HG02852 (cell line): ENCODE measurements at regions not wholly inside any gene's neighbourhood (a gene's known extent, or its start where the extent isn't known, plus 50 kb on each side); places are given as distances from the start of the nearest gene placed in this dataset.

Experiments used
- ATAC-seq: cut with Tn5 transposase; IDR thresholded peaks from one replicate; pipeline ENCODE4 v1.9.1; 2021; ENCODE audit warnings: mild to moderate bottlenecking, moderate library complexity; ENCODE audit not compliant: unreplicated experiment

GRCh38 chr3:156620901-156621300, 53.5 kb upstream of the TIPARP start:
- ATAC-seq = no peak

GRCh38 chr3:156620260-156620659, 54.1 kb upstream of the TIPARP start:
- no peak for ATAC-seq

GRCh38 chr3:156619376-156619775, 55.0 kb upstream of the TIPARP start:
- no peak for ATAC-seq

- no peak for ATAC-seq
Measured at GRCh38 chr3:156617781-156618180, 56.6 kb upstream of the TIPARP start.

GRCh38 chr3:156617145-156617544, 57.2 kb upstream of the TIPARP start:
- ATAC-seq = no peak

- no peak for ATAC-seq
Measured at GRCh38 chr3:156615592-156616173, 58.7 kb upstream of the TIPARP start.

GRCh38 chr3:156614642-156615511, 59.5 kb upstream of the TIPARP start:
- no peak for ATAC-seq

GRCh38 chr3:156612903-156613302, 58.0 kb upstream of the SSR3 start:
- ATAC-seq = no peak

- ATAC-seq = no peak
Measured at GRCh38 chr3:156611870-156612494, 57.1 kb upstream of the SSR3 start.

- ATAC-seq = no peak
Measured at GRCh38 chr3:156610154-156610553, 55.2 kb upstream of the SSR3 start.

- no peak for ATAC-seq
Measured at GRCh38 chr3:156609546-156609945, 54.6 kb upstream of the SSR3 start.

GRCh38 chr3:156608601-156609514, 53.9 kb upstream of the SSR3 start:
- ATAC-seq = no peak

GRCh38 chr3:156606729-156607128, 51.8 kb upstream of the SSR3 start:
- peak; percentile 68 for ATAC-seq

- ATAC-seq = peak; percentile 26
Measured at GRCh38 chr3:156605686-156606605, 51.0 kb upstream of the SSR3 start.

GRCh38 chr3:156604642-156605144, 49.8 kb upstream of the SSR3 start:
- ATAC-seq = no peak
